Activated CD4-positive, alpha-beta T cell treated with anti-CD3 and anti-CD28 coated beads, Interleukin-2, amount 50 U/mL, for 4 hours (primary cell): ENCODE measurements at regions not wholly inside any gene's neighbourhood (a gene's known extent, or its start where the extent isn't known, plus 50 kb on each side); places are given as distances from the start of the nearest gene placed in this dataset.
"Not testable (repeated sequence)": the region's sequence is repeated elsewhere in the genome, so short reads cannot be mapped to it uniquely, and the experiment has no call there.

Experiments used
- DNase-seq, 2 experiments: peaks; one replicate each; pipeline ENCODE4 v3.0.0-alpha.2; 2020

- no peak for DNase-seq
Observed at GRCh38 chr2:239736358-239737143, 288.6 kb downstream of the NDUFA10 start.

GRCh38 chr2:239735829-239736357 is 289.2 kb downstream of the NDUFA10 start:
- no peak for DNase-seq

GRCh38 chr2:239735131-239735828 is 289.9 kb downstream of the NDUFA10 start:
- DNase-seq: no peak

- no peak for DNase-seq
Observed at GRCh38 chr2:239734436-239735005, 290.6 kb downstream of the NDUFA10 start.

GRCh38 chr2:239732666-239733010 is 292.5 kb downstream of the NDUFA10 start:
- no peak for DNase-seq

GRCh38 chr2:239731998-239732665 is 293.0 kb downstream of the NDUFA10 start:
- no peak for DNase-seq

- no peak for DNase-seq
Observed at GRCh38 chr2:239731422-239731821, 293.7 kb downstream of the NDUFA10 start.

- DNase-seq: no peak
Observed at GRCh38 chr2:239730897-239731296, 294.2 kb downstream of the NDUFA10 start.

GRCh38 chr2:239730567-239730882 is 294.6 kb downstream of the NDUFA10 start:
- DNase-seq: not testable (repeated sequence)

- no peak for DNase-seq
Observed at GRCh38 chr2:239729681-239730566, 295.2 kb downstream of the NDUFA10 start.

GRCh38 chr2:239729151-239729550 is 296.0 kb downstream of the NDUFA10 start:
- DNase-seq: no peak

GRCh38 chr2:239728751-239729150 is 296.4 kb downstream of the NDUFA10 start:
- DNase-seq: no peak

GRCh38 chr2:239727776-239728600 is 297.2 kb downstream of the NDUFA10 start:
- DNase-seq: no peak

GRCh38 chr2:239727182-239727775 is 297.9 kb downstream of the NDUFA10 start:
- DNase-seq: no peak

- DNase-seq: no peak
Observed at GRCh38 chr2:239726631-239727181, 298.4 kb downstream of the NDUFA10 start.

- DNase-seq: no peak
Observed at GRCh38 chr2:239726091-239726591, 299.0 kb downstream of the NDUFA10 start.

- no peak for DNase-seq
Observed at GRCh38 chr2:239725551-239725890, 299.6 kb downstream of the NDUFA10 start.

GRCh38 chr2:239724851-239725550 is 300.1 kb downstream of the NDUFA10 start:
- no peak for DNase-seq

- no peak for DNase-seq
Observed at GRCh38 chr2:239724194-239724849, 300.8 kb downstream of the NDUFA10 start.
